MCF 10A (cell line): ENCODE measurements at regions not wholly inside any gene's neighbourhood (a gene's known extent, or its start where the extent isn't known, plus 50 kb on each side); places are given as distances from the start of the nearest gene placed in this dataset.

Source experiments
- BruUV-seq: library from RNA; stranded (reverse); fragments of 400-500 nt; replicated peaks from 2 replicates; lab custom pipeline; 2021; lab: Mats Ljungman, UMichigan
- CTCF ChIA-PET: fragments of 300-600 bp; sonication (Branson Sonifier 250); formaldehyde crosslinking; extraction: SDS; loops from one replicate; lab custom pipeline; 2021; ENCODE audit warnings: antibody characterized with exemption, inconsistent platforms; lab: Yijun Ruan, JAX
- POLR2A ChIA-PET: fragments of 300-600, 350-650 bp; sonication (Branson Sonifier 250); formaldehyde crosslinking; extraction: SDS; loops from one replicate; lab custom pipeline; 2020; ENCODE audit warnings: antibody characterized with exemption, inconsistent platforms; lab: Yijun Ruan, JAX
- DNase-seq: peaks from one replicate; pipeline ENCODE4 v3.0.0-alpha.2; 2018; ENCODE audit not compliant: unreplicated experiment
- H3K27ac Mint-ChIP-seq: one replicate; pipeline ENCODE4 v1.8.0; 2022; ENCODE audit warnings: mild to moderate bottlenecking, low read depth, mixed read lengths; ENCODE audit not compliant: unreplicated experiment
- H3K27me3 Mint-ChIP-seq: one replicate; pipeline ENCODE4 v1.8.0; 2022; ENCODE audit warnings: mixed read lengths; ENCODE audit not compliant: insufficient read depth, unreplicated experiment
- H3K36me3 Mint-ChIP-seq: one replicate; pipeline ENCODE4 v1.8.0; 2022; ENCODE audit warnings: mild to moderate bottlenecking, moderate library complexity, mixed read lengths; ENCODE audit not compliant: insufficient read depth, unreplicated experiment
- H3K4me1 Mint-ChIP-seq: one replicate; pipeline ENCODE4 v1.8.0; 2022; ENCODE audit warnings: mixed read lengths; ENCODE audit not compliant: insufficient read depth, unreplicated experiment
- H3K4me3 Mint-ChIP-seq: one replicate; pipeline ENCODE4 v1.8.0; 2022; ENCODE audit warnings: mild to moderate bottlenecking, moderate library complexity, mixed read lengths; ENCODE audit not compliant: unreplicated experiment
- H3K9me3 Mint-ChIP-seq: one replicate; pipeline ENCODE4 v1.8.0; 2022; ENCODE audit warnings: mixed read lengths; ENCODE audit not compliant: unreplicated experiment
- intact Hi-C: fragments of 100-400 bp; cut with micrococcal nuclease; formaldehyde crosslinking; loops from 2 replicates; pipeline ENCODE4 v1.14.1; 2022
- TF ChIP-seq, protein P1 (sequence below): fragments of 200-600 bp; IDR thresholded peaks from one replicate; pipeline ENCODE4 v1.8.0; 2022; ENCODE audit warnings: antibody characterized with exemption, mild to moderate bottlenecking; ENCODE audit not compliant: unreplicated experiment

DNA sequence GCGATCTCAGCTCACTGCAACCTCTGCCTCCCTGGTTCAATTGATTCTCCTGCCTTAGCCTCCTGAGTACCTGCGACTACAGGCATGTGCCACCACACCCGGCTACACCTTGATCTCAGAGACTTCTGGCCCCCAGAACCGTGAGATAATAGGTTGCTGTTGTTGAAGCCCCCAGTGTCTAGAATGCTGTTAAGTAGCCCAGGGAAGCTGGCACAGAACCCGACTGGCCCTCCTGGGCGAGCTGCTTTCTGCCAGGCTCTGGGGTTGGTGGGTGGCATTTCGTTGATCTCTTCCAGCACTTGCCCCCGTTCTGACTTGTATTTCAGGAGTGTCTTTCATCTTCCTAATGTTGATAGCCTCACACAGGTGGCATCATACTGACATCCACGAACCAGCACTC lies 807.1 kb downstream of the CDH9 start:
- ChIA-PET POLR2A (no interaction called here), CTCF (interaction anchor here (0.5 kb wide), 1 partner anchor 1998 kb away, joined by 3 read pairs; no protein-coding TSS in a partner anchor)
- no peak for DNase-seq
- Mint-ChIP-seq H3K36me3 (no peaks in the 10 kb centered on the region), H3K4me1 (no peaks in the 10 kb centered on the region), H3K4me3 (no peak overlapping the region), H3K9me3 (peaks cover 12% of the 10 kb centered on the region), H3K27me3 (no peaks in the 10 kb centered on the region), H3K27ac (no peak overlapping the region)
- BruUV-seq = no TSS peak
- TF ChIP-seq, protein P1, sequence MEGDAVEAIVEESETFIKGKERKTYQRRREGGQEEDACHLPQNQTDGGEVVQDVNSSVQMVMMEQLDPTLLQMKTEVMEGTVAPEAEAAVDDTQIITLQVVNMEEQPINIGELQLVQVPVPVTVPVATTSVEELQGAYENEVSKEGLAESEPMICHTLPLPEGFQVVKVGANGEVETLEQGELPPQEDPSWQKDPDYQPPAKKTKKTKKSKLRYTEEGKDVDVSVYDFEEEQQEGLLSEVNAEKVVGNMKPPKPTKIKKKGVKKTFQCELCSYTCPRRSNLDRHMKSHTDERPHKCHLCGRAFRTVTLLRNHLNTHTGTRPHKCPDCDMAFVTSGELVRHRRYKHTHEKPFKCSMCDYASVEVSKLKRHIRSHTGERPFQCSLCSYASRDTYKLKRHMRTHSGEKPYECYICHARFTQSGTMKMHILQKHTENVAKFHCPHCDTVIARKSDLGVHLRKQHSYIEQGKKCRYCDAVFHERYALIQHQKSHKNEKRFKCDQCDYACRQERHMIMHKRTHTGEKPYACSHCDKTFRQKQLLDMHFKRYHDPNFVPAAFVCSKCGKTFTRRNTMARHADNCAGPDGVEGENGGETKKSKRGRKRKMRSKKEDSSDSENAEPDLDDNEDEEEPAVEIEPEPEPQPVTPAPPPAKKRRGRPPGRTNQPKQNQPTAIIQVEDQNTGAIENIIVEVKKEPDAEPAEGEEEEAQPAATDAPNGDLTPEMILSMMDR = no peak
- intact Hi-C loops = no loop called here

DNA sequence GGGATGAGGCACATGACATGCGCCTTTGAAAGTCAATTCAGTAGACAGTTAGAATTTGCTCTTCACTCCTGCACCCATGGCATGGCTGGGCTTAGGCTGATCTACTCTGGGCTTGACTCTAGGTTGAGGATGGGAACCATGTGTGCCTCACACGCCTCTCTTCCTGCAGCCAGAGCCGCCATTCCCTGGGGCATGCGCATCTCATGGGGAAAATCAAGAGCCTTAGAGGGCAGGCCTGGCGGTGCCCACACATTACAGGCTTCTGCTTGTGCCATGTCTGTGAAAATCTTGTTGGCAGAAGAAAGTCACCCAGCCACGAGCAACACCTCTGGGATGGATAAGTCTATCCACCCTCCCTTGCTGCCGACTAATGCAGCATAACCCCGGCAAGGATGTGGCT lies 808.5 kb downstream of the CDH9 start:
- ChIA-PET CTCF (no interaction called here), POLR2A (no interaction called here)
- H3K9me3 Mint-ChIP-seq = peaks cover 23% of the 10 kb centered on the region
- peaks cover 6% of the 10 kb centered on the region for H3K36me3 Mint-ChIP-seq
- intact Hi-C loops = no loop called here
- no peaks in the 10 kb centered on the region for H3K4me1 Mint-ChIP-seq
- no TSS peak for BruUV-seq
- H3K27ac Mint-ChIP-seq = no peak overlapping the region
- H3K4me3 Mint-ChIP-seq = no peak overlapping the region
- H3K27me3 Mint-ChIP-seq = no peaks in the 10 kb centered on the region
- TF ChIP-seq, protein P1 = no peak
- no peak for DNase-seq

DNA sequence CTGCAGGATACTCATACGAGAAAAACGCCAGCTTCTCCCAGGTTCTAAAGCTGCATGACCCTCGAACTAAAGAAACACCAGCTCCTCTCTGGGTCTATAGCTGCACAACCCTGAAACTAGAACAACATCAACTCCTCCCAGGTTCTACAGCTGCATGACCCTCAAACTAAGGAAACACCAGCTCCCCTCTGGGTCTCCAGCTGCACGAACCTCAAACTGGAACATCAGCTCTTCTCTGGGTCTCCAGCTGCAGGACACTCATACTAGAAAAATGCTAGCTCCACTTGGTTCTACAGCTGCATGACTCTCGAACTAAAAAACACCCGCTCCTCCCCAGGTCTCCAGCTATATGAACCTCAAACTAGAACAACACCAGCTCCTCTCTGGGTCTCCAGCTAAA lies 811.1 kb downstream of the CDH9 start:
- Mint-ChIP-seq H3K4me1 (no peaks in the 10 kb centered on the region), H3K36me3 (peaks cover 6% of the 10 kb centered on the region), H3K27me3 (no peaks in the 10 kb centered on the region), H3K27ac (no peak overlapping the region), H3K9me3 (peaks cover 26% of the 10 kb centered on the region), H3K4me3 (no peak overlapping the region)
- DNase-seq = no peak
- BruUV-seq = no TSS peak
- POLR2A ChIA-PET = no interaction called here
- intact Hi-C loops = no loop called here
- CTCF ChIA-PET = interaction anchor here (0.5 kb wide), 1 partner anchor 30 kb away, joined by 4 read pairs; no protein-coding TSS in a partner anchor
- TF ChIP-seq, protein P1 = no peak

DNA sequence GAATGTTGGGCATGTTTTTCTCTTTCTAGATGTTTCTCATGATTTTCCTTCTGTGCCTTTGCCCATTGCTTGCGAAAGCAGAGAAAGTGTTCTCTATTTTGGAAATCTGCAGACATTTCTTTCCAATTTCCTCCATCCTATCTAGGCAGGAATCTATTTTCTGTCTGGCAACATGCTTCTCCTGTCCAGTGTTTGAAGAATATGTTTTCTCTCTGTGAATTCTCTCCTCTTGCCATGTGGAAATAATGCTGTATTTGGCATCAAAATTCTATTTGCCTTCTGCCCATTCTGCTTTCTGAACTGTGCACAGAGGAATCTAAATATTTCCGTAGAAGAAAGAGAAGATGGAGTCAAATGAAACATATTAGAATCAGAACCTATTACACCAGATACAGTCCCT lies 833.3 kb downstream of the CDH9 start:
- POLR2A ChIA-PET = no interaction called here
- Mint-ChIP-seq H3K36me3 (no peaks in the 10 kb centered on the region), H3K9me3 (no peaks in the 10 kb centered on the region), H3K4me1 (no peaks in the 10 kb centered on the region), H3K27me3 (no peaks in the 10 kb centered on the region), H3K27ac (no peak overlapping the region), H3K4me3 (no peak overlapping the region)
- TF ChIP-seq, protein P1 = no peak
- no TSS peak for BruUV-seq
- CTCF ChIA-PET = interaction anchor here (1.0 kb wide), 1 partner anchor 11 kb away, joined by 3 read pairs; no protein-coding TSS in a partner anchor
- intact Hi-C loops = no loop called here
- DNase-seq = no peak
